Psoas muscle (tissue), 7 donors: ENCODE measurements at regions not wholly inside any gene's neighbourhood (a gene's known extent, or its start where the extent isn't known, plus 50 kb on each side); places are given as distances from the start of the nearest gene placed in this dataset.

ENCODE experiments used
- ATAC-seq, 4 donors: fragments of 200-7000 bp; cut with Tn5 transposase; one replicate each; pipeline ENCODE4 v1.9.1; 2020; ENCODE audit warnings: moderate library complexity in 3 of 4, mild to moderate bottlenecking in 2 of 4
- DNase-seq, 2 donors: peaks; one replicate each; pipeline ENCODE4 v3.0.0-alpha.2; 2020
- H3K27ac ChIP-seq: fragments of 200-600 bp; one replicate; pipeline ENCODE4 v1.8.0; 2022
- H3K27me3 ChIP-seq, 3 donors: fragments of 200-600 bp in 1 of 3; one replicate each; pipeline versions ENCODE4 v1.6.1 to v1.8.0; 2013 to 2022; ENCODE audit warnings: low read length in 2 of 3, mild to moderate bottlenecking in 2 of 3, moderate library complexity in 1 of 3; ENCODE audit not compliant: insufficient read depth in 3 of 3
- H3K36me3 ChIP-seq, 2 donors: fragments of 200-600 bp in 1 of 2; one replicate each; pipeline versions ENCODE4 v1.6.1 to v1.8.0; 2013 to 2022; ENCODE audit warnings: low read depth in 1 of 2, mild to moderate bottlenecking in 1 of 2, moderate library complexity in 1 of 2; ENCODE audit not compliant: insufficient read depth in 1 of 2
- H3K4me1 ChIP-seq: fragments of 200-600 bp; one replicate; pipeline ENCODE4 v1.8.0; 2022
- H3K4me3 ChIP-seq: fragments of 200-600 bp; one replicate; pipeline ENCODE4 v1.8.0; 2022; ENCODE audit warnings: mild to moderate bottlenecking
- H3K9me3 ChIP-seq: fragments of 200-600 bp; one replicate; pipeline ENCODE4 v1.8.0; 2022
- WGBS, 3 donors: extraction: QIAGEN DNeasy Blood & Tissue Kit; methylation state at CpG; one replicate each; pipeline versions ENCODE4 v1.1.6 to v1.1.7; 2013; 5-methylcytosine and 5-hydroxymethylcytosine counted together
- intact Hi-C, 2 donors: fragments of 100-400 bp; cut with DNase I; formaldehyde crosslinking; loops; one replicate each; pipeline versions ENCODE4 v1.11.0 to v1.14.2; 2022
- TF ChIP-seq, protein P1 (sequence below): fragments of 200-600 bp; IDR thresholded peaks from one replicate; pipeline ENCODE4 v1.8.0; 2022; ENCODE audit warnings: antibody characterized with exemption
- donor health status: healthy with polysubstance abuse.
- donor health status: DM: no; HTN: no; CAD: no; lungs with moderate emphysema.
- donor health status: Bipolar disorder and iron deficiency.
- donor health status: healthy.
- donor health status: DM: yes; HTN: yes; CAD: no.
- donor health status: DM: no; HTN: no; CAD: no.
- donor health status: DM: yes; HTN: yes; CAD: no.

GRCh38 chr4:11259837-11260236 is 168.9 kb downstream of the HS3ST1 start:
- no peaks in the 10 kb centered on the region for H3K4me1 ChIP-seq
- no peak overlapping the region for H3K4me3 ChIP-seq
- no peak for DNase-seq
- 76 to 94% (median 86%) methylated on average over 2 of the region's 2 CpGs for WGBS, 3 donors
- intact Hi-C loops: no loop called here
- H3K36me3 ChIP-seq: no peaks in the 10 kb centered on the region
- no peak overlapping the region for H3K27ac ChIP-seq
- TF ChIP-seq, protein P1, sequence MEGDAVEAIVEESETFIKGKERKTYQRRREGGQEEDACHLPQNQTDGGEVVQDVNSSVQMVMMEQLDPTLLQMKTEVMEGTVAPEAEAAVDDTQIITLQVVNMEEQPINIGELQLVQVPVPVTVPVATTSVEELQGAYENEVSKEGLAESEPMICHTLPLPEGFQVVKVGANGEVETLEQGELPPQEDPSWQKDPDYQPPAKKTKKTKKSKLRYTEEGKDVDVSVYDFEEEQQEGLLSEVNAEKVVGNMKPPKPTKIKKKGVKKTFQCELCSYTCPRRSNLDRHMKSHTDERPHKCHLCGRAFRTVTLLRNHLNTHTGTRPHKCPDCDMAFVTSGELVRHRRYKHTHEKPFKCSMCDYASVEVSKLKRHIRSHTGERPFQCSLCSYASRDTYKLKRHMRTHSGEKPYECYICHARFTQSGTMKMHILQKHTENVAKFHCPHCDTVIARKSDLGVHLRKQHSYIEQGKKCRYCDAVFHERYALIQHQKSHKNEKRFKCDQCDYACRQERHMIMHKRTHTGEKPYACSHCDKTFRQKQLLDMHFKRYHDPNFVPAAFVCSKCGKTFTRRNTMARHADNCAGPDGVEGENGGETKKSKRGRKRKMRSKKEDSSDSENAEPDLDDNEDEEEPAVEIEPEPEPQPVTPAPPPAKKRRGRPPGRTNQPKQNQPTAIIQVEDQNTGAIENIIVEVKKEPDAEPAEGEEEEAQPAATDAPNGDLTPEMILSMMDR: no peak
- no peak for ATAC-seq
- H3K9me3 ChIP-seq: no peaks in the 10 kb centered on the region
- no peaks in the 10 kb centered on the region for H3K27me3 ChIP-seq

DNA sequence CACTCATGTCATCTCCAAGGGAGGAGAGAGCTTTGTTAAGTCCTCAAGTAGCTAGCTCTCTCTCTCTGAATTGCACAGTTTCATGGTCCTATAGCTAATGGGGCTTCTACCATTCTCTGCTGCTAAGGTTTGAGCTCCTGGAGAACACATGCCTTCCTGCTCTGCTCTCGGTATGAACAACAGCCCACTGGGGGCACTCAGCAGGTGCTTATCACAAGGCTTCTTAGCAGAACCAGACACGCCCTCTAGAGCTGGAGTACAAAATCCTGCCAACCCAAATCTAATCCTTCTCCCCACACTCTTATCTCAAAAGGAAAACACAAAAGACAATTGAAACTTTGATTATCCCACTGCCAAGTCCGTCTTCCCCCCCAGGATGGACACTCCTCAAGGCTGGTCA is 176.5 kb downstream of the HS3ST1 start:
- Histone ChIP-seq H3K36me3 (no peaks in the 10 kb centered on the region), H3K27ac (no peak overlapping the region), H3K4me3 (no peak overlapping the region), H3K9me3 (no peaks in the 10 kb centered on the region), H3K4me1 (no peaks in the 10 kb centered on the region), H3K27me3 (no peaks in the 10 kb centered on the region)
- WGBS, 3 donors: 54 to 63% (median 57%) methylated on average over 3 of the region's 3 CpGs
- no peak for DNase-seq
- TF ChIP-seq, protein P1: no peak
- intact Hi-C loops: no loop called here
- no peak for ATAC-seq

DNA sequence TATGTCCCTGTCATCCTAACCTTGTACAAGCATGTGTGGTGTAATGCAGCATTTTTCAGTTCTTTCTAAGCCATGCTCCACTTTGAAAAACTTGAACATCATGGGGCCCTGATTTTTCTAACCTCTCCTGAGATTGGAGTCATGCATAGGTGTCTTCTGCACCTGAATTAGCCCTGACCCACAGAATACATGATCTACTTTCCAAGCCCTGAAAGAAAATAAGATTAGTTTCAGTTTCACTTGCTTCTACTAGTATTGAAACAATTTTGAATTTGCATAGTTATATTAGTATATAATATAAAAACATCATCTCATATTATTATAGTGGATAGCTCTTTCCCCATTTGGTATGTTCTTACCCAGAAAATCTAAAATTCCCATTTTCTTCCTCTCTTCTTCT is 178.2 kb downstream of the HS3ST1 start:
- intact Hi-C loops: no loop called here
- H3K27me3 ChIP-seq: no peaks in the 10 kb centered on the region
- DNase-seq (no peak), ATAC-seq (no peak)
- TF ChIP-seq, protein P1: no peak
- no peaks in the 10 kb centered on the region for H3K9me3 ChIP-seq
- H3K4me1 ChIP-seq: no peaks in the 10 kb centered on the region
- no peak overlapping the region for H3K4me3 ChIP-seq
- H3K27ac ChIP-seq: no peak overlapping the region
- no peaks in the 10 kb centered on the region for H3K36me3 ChIP-seq

GRCh38 chr4:11232015-11232414 is 196.7 kb downstream of the HS3ST1 start:
- no peak for ATAC-seq
- Histone ChIP-seq H3K27ac (no peak overlapping the region), H3K9me3 (no peaks in the 10 kb centered on the region), H3K4me3 (no peak overlapping the region), H3K4me1 (no peaks in the 10 kb centered on the region), H3K27me3 (no peaks in the 10 kb centered on the region), H3K36me3 (no peaks in the 10 kb centered on the region)
- TF ChIP-seq, protein P1: no peak
- 44 to 46% (median 45%) methylated on average over 4 of the region's 4 CpGs for WGBS, 3 donors
- intact Hi-C loops: no loop called here
- no peak for DNase-seq

DNA sequence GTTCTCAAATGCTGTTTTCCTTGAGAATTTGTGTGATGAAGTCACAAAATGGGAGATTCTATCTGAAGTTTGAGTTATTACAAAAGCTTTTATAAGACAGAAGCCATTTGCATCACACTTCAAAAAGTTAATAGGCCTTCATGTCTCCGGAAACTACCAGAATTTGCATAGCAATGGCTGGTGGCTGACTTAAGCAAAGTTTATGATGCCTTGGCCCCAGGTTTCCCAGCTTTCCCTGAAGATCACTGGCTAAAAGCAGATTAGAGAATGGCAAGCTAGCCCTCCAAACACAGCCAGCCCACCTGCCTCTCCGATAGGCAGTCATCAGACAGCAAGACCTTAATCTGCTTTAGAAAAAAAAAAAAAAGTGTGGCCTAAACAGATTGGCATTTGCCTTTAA is 197.8 kb downstream of the HS3ST1 start:
- Histone ChIP-seq H3K9me3 (no peaks in the 10 kb centered on the region), H3K4me1 (no peaks in the 10 kb centered on the region), H3K27me3 (no peaks in the 10 kb centered on the region), H3K36me3 (no peaks in the 10 kb centered on the region), H3K4me3 (no peak overlapping the region), H3K27ac (no peak overlapping the region)
- TF ChIP-seq, protein P1: no peak
- WGBS, 3 donors: 57 to 65% (median 63%) methylated on average over 2 of the region's 2 CpGs
- ATAC-seq: no peak
- no peak for DNase-seq
- intact Hi-C loops: no loop called here
